ENCODE measurements at regions not wholly inside any gene's neighbourhood (a gene's known extent, or its start where the extent isn't known, plus 50 kb on each side); places are given as distances from the start of the nearest gene placed in this dataset.
A peak's percentile ranks its signal among the peaks of the same experiment; 100 is the strongest.

DNA sequence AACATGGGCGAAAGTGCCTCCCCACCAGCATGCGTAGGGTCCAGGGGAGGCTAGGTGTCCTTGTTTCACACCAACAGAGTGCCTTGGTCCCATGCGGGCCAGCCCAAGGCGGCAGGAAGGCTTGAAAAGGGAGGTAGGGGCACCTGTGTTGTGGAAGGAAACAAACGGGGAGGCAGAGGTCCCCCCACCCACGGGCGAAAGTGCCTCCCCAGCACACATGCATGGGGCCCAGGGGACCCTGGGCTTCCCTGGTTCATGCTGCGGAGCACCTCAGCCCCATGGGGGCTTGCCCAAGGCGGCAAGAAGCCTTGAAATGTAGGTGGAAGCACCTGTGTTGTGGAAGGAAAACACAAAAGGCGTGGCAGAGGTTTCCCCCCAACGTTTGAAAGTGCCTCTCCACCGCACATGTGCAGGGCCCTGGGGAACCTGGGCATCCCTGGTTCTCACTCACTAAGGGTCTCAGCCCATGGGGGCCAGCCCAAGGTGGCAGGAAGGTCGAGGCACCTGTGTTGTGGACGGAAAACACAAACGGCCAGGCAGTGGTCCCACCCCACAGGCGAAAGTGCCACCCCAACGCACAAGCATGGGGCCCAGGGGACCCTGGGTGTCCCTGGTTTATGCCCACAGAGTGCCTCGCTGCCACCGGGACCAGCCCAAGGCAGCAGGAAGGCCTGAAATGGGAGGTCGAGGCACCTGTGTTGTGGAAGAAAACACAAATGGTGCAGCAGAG lies 374.7 kb downstream of the ALG10 start:
- DNase-seq (peak; percentile 20), ATAC-seq (no peak)
- Histone ChIP-seq H3K27ac (no peak overlapping the region), H3K36me3 (no peaks in the 10 kb centered on the region), H3K27me3 (ENCODE audit: low read depth) (peaks cover 2% of the 10 kb centered on the region), H3K4me3 (no peak overlapping the region), H3K4me1 (no peaks in the 10 kb centered on the region), H3K9me3 (peaks cover 15% of the 10 kb centered on the region)
- intact Hi-C loops (cut with DNase I), result no loop called here
- TF ChIP-seq, protein P1, sequence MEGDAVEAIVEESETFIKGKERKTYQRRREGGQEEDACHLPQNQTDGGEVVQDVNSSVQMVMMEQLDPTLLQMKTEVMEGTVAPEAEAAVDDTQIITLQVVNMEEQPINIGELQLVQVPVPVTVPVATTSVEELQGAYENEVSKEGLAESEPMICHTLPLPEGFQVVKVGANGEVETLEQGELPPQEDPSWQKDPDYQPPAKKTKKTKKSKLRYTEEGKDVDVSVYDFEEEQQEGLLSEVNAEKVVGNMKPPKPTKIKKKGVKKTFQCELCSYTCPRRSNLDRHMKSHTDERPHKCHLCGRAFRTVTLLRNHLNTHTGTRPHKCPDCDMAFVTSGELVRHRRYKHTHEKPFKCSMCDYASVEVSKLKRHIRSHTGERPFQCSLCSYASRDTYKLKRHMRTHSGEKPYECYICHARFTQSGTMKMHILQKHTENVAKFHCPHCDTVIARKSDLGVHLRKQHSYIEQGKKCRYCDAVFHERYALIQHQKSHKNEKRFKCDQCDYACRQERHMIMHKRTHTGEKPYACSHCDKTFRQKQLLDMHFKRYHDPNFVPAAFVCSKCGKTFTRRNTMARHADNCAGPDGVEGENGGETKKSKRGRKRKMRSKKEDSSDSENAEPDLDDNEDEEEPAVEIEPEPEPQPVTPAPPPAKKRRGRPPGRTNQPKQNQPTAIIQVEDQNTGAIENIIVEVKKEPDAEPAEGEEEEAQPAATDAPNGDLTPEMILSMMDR (IDR thresholded peaks at IDR 0.05), result no peak

DNA sequence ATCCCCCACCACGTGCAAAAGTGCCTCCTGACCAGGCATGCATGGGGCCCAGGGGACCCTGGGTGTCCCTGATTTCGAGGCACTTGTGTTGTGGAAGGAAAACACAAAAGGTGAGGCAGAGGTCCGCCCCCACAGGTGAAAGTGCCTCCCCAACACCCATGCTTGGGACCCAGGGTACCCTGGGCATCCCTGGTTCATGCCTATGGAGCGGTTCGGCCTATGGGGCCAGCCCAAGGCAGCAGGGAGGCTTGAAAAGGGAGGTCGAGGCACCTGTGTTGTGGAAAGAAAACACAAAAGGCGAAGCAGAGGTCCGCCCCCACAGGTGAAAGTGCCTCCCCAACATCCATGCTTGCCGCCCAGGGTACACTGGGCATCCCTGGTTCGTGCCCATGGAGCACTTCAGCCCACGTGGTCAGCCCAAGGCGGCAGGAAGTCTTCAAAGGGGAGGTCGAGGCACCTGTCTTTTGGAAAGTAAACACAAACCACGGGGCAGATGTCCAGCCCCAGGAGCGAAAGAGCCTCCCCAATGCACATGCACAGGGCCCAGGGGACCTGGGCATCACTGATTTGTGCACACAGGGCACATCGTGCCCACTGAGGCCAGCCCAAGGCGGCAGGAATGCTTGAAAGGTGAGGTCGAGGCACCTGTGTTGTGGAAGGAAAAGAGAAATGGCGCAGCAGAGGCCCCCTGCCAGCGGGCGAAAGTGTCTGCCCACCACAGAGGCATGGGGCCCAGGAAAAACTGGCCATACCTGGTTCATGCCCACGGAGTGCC lies 375.5 kb downstream of the ALG10 start:
- no peak for ATAC-seq
- no peaks in the 10 kb centered on the region for H3K36me3 ChIP-seq
- H3K9me3 ChIP-seq, result peaks cover 15% of the 10 kb centered on the region
- TF ChIP-seq, protein P1 (IDR thresholded peaks at IDR 0.05), result no peak
- H3K27me3 ChIP-seq (ENCODE audit: low read depth), result peaks cover 2% of the 10 kb centered on the region
- intact Hi-C loops (cut with DNase I), result no loop called here
- H3K4me1 ChIP-seq, result no peaks in the 10 kb centered on the region
- H3K4me3 ChIP-seq, result no peak overlapping the region
- peak; percentile 23 for DNase-seq
- H3K27ac ChIP-seq, result no peak overlapping the region

DNA sequence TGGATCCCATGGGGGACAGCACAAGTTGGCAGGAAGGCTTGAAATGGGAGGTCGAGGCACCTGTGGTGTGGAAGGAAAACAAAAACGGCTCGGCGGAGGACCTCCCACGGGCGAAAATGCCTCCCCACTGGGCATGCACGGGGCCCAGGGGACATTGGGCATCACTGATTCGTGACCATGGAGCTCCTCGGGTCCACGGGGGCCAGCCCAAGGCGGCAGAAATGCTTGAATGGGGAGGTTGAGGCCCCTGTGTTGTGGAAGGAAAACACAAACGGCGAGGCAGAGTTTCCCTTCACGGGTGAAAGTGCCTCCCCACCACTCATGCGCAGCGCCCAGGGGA lies 376.0 kb downstream of the ALG10 start:
- DNase-seq, result peak; percentile 32
- H3K36me3 ChIP-seq, result no peaks in the 10 kb centered on the region
- H3K27me3 ChIP-seq (ENCODE audit: low read depth), result peaks cover 2% of the 10 kb centered on the region
- intact Hi-C loops (cut with DNase I), result no loop called here
- no peaks in the 10 kb centered on the region for H3K4me1 ChIP-seq
- H3K27ac ChIP-seq, result no peak overlapping the region
- no peak overlapping the region for H3K4me3 ChIP-seq
- H3K9me3 ChIP-seq, result peaks cover 15% of the 10 kb centered on the region
- TF ChIP-seq, protein P1 (IDR thresholded peaks at IDR 0.05), result no peak
- ATAC-seq, result no peak

DNA sequence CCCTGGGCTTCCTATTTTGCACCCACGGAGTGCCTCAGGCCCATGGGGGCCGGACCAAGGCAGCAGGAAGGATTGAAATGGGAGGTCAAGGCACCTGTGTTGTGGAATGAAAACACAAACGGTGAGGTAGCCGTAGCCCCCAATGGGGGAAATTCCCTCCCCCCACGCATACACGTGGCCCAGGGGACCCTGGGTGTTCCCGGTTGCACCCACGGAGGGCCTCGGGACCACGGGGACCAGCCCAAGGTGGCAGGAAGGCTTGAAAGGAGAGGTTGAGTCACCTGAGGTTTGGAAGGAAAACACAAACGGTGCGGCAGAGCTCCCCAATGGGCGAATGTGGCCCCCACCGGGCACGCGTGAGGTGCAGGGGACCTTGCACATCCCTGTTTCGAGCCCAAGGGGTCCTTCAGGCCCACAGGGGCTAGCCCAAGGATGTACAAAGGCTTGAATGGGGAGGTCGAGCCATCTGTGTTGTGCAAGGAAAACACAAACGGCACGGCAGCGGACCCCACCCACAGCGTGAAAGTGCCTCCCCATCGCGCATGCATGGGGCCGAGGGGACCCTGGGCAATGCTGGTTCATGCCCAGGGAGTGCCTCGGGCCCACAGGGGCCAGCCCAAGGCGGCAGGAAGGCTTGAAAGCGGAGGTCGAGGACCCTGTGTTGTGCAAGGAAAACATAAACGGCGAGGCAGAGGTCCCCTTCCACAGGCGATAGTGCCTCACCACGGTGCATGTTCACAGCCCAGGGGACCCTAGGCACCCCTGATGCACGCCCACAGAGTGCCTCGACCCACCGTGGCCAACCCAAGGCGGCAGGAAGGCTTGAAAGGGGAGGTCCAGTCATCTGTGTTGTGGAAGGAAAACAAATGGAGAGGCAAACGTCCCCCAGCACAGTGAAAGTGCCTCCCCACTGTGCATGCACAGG lies 376.7 kb downstream of the ALG10 start:
- ATAC-seq, result no peak

More for the DNA sequence above, 376.7 kb downstream of the ALG10 start:
- H3K9me3 ChIP-seq, result peaks cover 15% of the 10 kb centered on the region
- DNase-seq, result peak; percentile 27
- no peak overlapping the region for H3K27ac ChIP-seq
- intact Hi-C loops (cut with DNase I), result no loop called here
- H3K4me3 ChIP-seq, result no peak overlapping the region
- TF ChIP-seq, protein P1 (IDR thresholded peaks at IDR 0.05), result no peak
- H3K27me3 ChIP-seq (ENCODE audit: low read depth), result peaks cover 2% of the 10 kb centered on the region
- no peaks in the 10 kb centered on the region for H3K4me1 ChIP-seq
- H3K36me3 ChIP-seq, result no peaks in the 10 kb centered on the region
